Endothelial cell of umbilical vein (primary cell): ENCODE measurements at regions not wholly inside any gene's neighbourhood (a gene's known extent, or its start where the extent isn't known, plus 50 kb on each side); places are given as distances from the start of the nearest gene placed in this dataset.

Experiments
- BruUV-seq: library from RNA; stranded (reverse); fragments of 400-500 nt; replicated peaks from 2 replicates; lab custom pipeline; 2021; lab: Mats Ljungman, UMichigan
- CTCF ChIA-PET: fragments of 300-600, 350-600 bp; sonication (Branson Sonifier 250); formaldehyde crosslinking; loops from one replicate; lab custom pipeline; 2021; ENCODE audit warnings: antibody characterized with exemption, inconsistent platforms; lab: Charles Lee
- POLR2A ChIA-PET: fragments of 300-600, 350-600 bp; sonication (Branson Sonifier 250); formaldehyde crosslinking; loops from one replicate; lab custom pipeline; 2021; ENCODE audit warnings: antibody characterized with exemption, inconsistent platforms; lab: Charles Lee
- DNase-seq: peaks from one replicate; pipeline ENCODE4 v3.0.0-alpha.2; 2011; ENCODE audit warnings: low read depth, low spot score
- FAIRE-seq: peaks from 2 replicates; lab custom pipeline; 2011; peaks lifted over from hg19 to GRCh38; lab: Jason Lieb, UNC
- H2AFZ ChIP-seq: 2 replicates; pipeline ENCODE4 v1.6.0; 2012; ENCODE audit warnings: low read depth, low read length, control low read depth, inconsistent platforms
- H3K27ac ChIP-seq: 2 replicates; pipeline ENCODE4 v1.5.1; 2011; ENCODE audit warnings: low read depth, mild to moderate bottlenecking, control low read depth, low read length, moderate library complexity; ENCODE audit not compliant: insufficient read depth
- H3K27me3 ChIP-seq, 2 experiments: 2 replicates each; pipeline versions ENCODE4 v1.6.0 to v1.6.1; 2011; ENCODE audit warnings: low read length in 2 of 2, mixed read lengths in 1 of 2; ENCODE audit not compliant: control insufficient read depth in 2 of 2, insufficient read depth in 2 of 2
- H3K36me3 ChIP-seq, 2 experiments: 2 replicates in 1 of 2; 3 replicates in 1 of 2; pipeline ENCODE4 v1.5.1; 2011; ENCODE audit warnings: low read length in 2 of 2, mild to moderate bottlenecking in 1 of 2, moderate library complexity in 1 of 2; ENCODE audit not compliant: control insufficient read depth in 2 of 2, insufficient read depth in 2 of 2; ENCODE audit errors: extremely low read depth in 1 of 2
- H3K4me1 ChIP-seq: 3 replicates; pipeline ENCODE4 v1.5.1; 2011; ENCODE audit warnings: mild to moderate bottlenecking, low read length; ENCODE audit not compliant: control insufficient read depth, insufficient read depth; ENCODE audit errors: extremely low read depth
- H3K4me2 ChIP-seq: 2 replicates; pipeline ENCODE4 v1.6.1; 2011; ENCODE audit warnings: low read length, control low read depth, mixed read lengths; ENCODE audit not compliant: insufficient read depth
- H3K4me3 ChIP-seq, 3 experiments: fragments of 200-600 bp in 1 of 3; sonication (generic), shearing (Covaris generic) in 1 of 3; replicated peaks in 1 of 3; 2 replicates each; pipeline ENCODE4 v1.5.1; 2011 to 2016; ENCODE audit warnings: control low read depth in 3 of 3, low read length in 3 of 3, mild to moderate bottlenecking in 2 of 3, inconsistent platforms in 1 of 3, low read depth in 1 of 3, moderate library complexity in 1 of 3; ENCODE audit not compliant: insufficient read depth in 1 of 3
- H3K79me2 ChIP-seq: 2 replicates; pipeline ENCODE4 v1.6.0; 2012; ENCODE audit warnings: low read length, inconsistent platforms; ENCODE audit not compliant: control insufficient read depth, insufficient read depth
- H3K9ac ChIP-seq: replicated peaks from 2 replicates; pipeline ENCODE3; 2011; ENCODE audit warnings: low read length, control low read depth; ENCODE audit not compliant: insufficient read depth; ENCODE audit errors: extremely low read depth
- H3K9me1 ChIP-seq: replicated peaks from 3 replicates; pipeline ENCODE4 v1.6.0; 2011; ENCODE audit warnings: mild to moderate bottlenecking, low read length; ENCODE audit not compliant: control insufficient read depth, insufficient read depth; ENCODE audit errors: extremely low read depth
- H3K9me3 ChIP-seq: replicated peaks from 2 replicates; pipeline ENCODE4 v1.5.1; 2012; ENCODE audit warnings: low read length, inconsistent platforms; ENCODE audit not compliant: control insufficient read depth, insufficient read depth
- H4K20me1 ChIP-seq: replicated peaks from 2 replicates; pipeline ENCODE3; 2011; ENCODE audit warnings: mild to moderate bottlenecking, low read length; ENCODE audit not compliant: control insufficient read depth, insufficient read depth; ENCODE audit errors: extremely low read depth
- CTCF ChIP-seq, 2 donors: IDR thresholded peaks; 1 replicate in 1 of 2; 2 replicates in 1 of 2; pipeline ENCODE4 v1.5.1; 2011; ENCODE audit warnings: low read length in 2 of 2, mild to moderate bottlenecking in 2 of 2, moderate library complexity in 2 of 2, control low read depth in 1 of 2, inconsistent platforms in 1 of 2, low read depth in 1 of 2; ENCODE audit not compliant: insufficient read depth in 1 of 2; ENCODE audit errors: extremely low read depth in 1 of 2
- EZH2 ChIP-seq: IDR thresholded peaks from 2 replicates; pipeline ENCODE4 v1.6.1; 2012; ENCODE audit warnings: borderline replicate concordance, low read depth, mild to moderate bottlenecking, moderate library complexity, low read length, inconsistent platforms; ENCODE audit not compliant: severe bottlenecking
- FOS ChIP-seq: IDR thresholded peaks from 2 replicates; pipeline ENCODE4 v1.6.1; 2011; ENCODE audit warnings: mild to moderate bottlenecking, low read length, moderate library complexity, borderline replicate concordance; ENCODE audit not compliant: insufficient read depth
- GATA2 ChIP-seq: IDR thresholded peaks from 2 replicates; pipeline ENCODE4 v1.7.0; 2011; ENCODE audit warnings: low read depth, mild to moderate bottlenecking, moderate library complexity, mixed read lengths, low read length; ENCODE audit not compliant: insufficient read length, insufficient read depth
- JUN ChIP-seq: IDR thresholded peaks from 2 replicates; pipeline ENCODE4 v1.6.1; 2011; ENCODE audit warnings: borderline replicate concordance, low read depth; ENCODE audit not compliant: insufficient read length, insufficient read depth
- MAX ChIP-seq: IDR thresholded peaks from 2 replicates; pipeline ENCODE4 v1.6.1; 2011; ENCODE audit not compliant: insufficient read depth, insufficient read length
- MYC ChIP-seq: IDR thresholded peaks from one replicate; pipeline ENCODE4 v1.6.1; 2011; ENCODE audit warnings: mild to moderate bottlenecking, low read depth, low read length
- POLR2A ChIP-seq: IDR thresholded peaks from 2 replicates; pipeline ENCODE4 v1.6.1; 2012; ENCODE audit warnings: low read depth, mild to moderate bottlenecking, control low read depth, low read length
- POLR2AphosphoS5 ChIP-seq: IDR thresholded peaks from 2 replicates; pipeline ENCODE4 v1.6.1; 2012; ENCODE audit warnings: low read depth, mild to moderate bottlenecking, control low read depth, low read length, moderate library complexity; ENCODE audit not compliant: insufficient read depth
- dilution Hi-C: fragments of 300-500 bp; cut with MboI; formaldehyde crosslinking; loops from one replicate; pipeline ENCODE4 v1.15.0; 2019; ENCODE audit warnings: low sequenced_read_pairs; ENCODE audit not compliant: extremely low pct_ligation_motif_present
- intact Hi-C: fragments of 100-400 bp; cut with micrococcal nuclease; formaldehyde crosslinking; loops from one replicate; pipeline ENCODE4 v1.10.0; 2022

GRCh38 chr16:64215730-64216129 lies 906.1 kb downstream of the CDH11 start:
- POLR2A ChIA-PET: no interaction called here
- no peak for TF ChIP-seq JUN
- no peak for TF ChIP-seq POLR2AphosphoS5
- no peak for TF ChIP-seq GATA2
- TF ChIP-seq CTCF (IDR thresholded peaks at IDR 0.05; ENCODE audit: extremely low read depth in 1 of 2, insufficient read depth in 1 of 2, low read depth in 1 of 2, low read length in 2 of 2): no peak
- TF ChIP-seq POLR2A: no peak
- dilution Hi-C loops: no loop called here

GRCh38 chr16:64211331-64211730 lies 910.5 kb downstream of the CDH11 start:
- H3K4me3 ChIP-seq: no peak overlapping the region
- H3K4me1 ChIP-seq: no peaks in the 10 kb centered on the region
- H3K36me3 ChIP-seq: no peaks in the 10 kb centered on the region
- H3K27ac ChIP-seq: no peak overlapping the region
- H3K9ac ChIP-seq: no peak overlapping the region
- H3K4me2 ChIP-seq: no peak overlapping the region
- POLR2A ChIA-PET: no interaction called here
- H2AFZ ChIP-seq: no peak overlapping the region
- no peaks in the 10 kb centered on the region for H3K9me1 ChIP-seq
- DNase-seq (peak; percentile 6), FAIRE-seq (no peak)
- TF ChIP-seq FOS: no peak
- TF ChIP-seq MYC: no peak
- no peak for TF ChIP-seq POLR2A
- TF ChIP-seq JUN: no peak
- no peak for TF ChIP-seq EZH2
- TF ChIP-seq POLR2AphosphoS5: no peak
- TF ChIP-seq MAX: no peak
- no peak for TF ChIP-seq CTCF (IDR thresholded peaks at IDR 0.05; ENCODE audit: extremely low read depth in 1 of 2, insufficient read depth in 1 of 2, low read depth in 1 of 2, low read length in 2 of 2)
- TF ChIP-seq GATA2: no peak
- BruUV-seq: no TSS peak
- H3K9me3 ChIP-seq: no peaks in the 10 kb centered on the region
- CTCF ChIA-PET: interaction anchor here (1.2 kb wide), 1 partner anchor 52 kb away, joined by 3 read pairs; no protein-coding TSS in a partner anchor
- intact Hi-C loops: no loop called here
- dilution Hi-C loops: no loop called here
- no peaks in the 10 kb centered on the region for H3K79me2 ChIP-seq
- H3K27me3 ChIP-seq: peaks cover 0 to 2% of the 10 kb centered on the region in 2 experiments
- H4K20me1 ChIP-seq: no peaks in the 10 kb centered on the region

More at GRCh38 chr16:64215730-64216129, 906.1 kb downstream of the CDH11 start:
- peaks cover 0 to 2% of the 10 kb centered on the region in 2 experiments for H3K27me3 ChIP-seq
- H2AFZ ChIP-seq: no peak overlapping the region
- H3K9ac ChIP-seq: no peak overlapping the region
- H3K9me1 ChIP-seq: no peaks in the 10 kb centered on the region
- H4K20me1 ChIP-seq: no peaks in the 10 kb centered on the region
- no peaks in the 10 kb centered on the region for H3K9me3 ChIP-seq
- BruUV-seq: no TSS peak
- intact Hi-C loops: no loop called here
- H3K4me2 ChIP-seq: no peak overlapping the region
- FAIRE-seq (no peak), DNase-seq (no peak)
- no peaks in the 10 kb centered on the region for H3K4me1 ChIP-seq
- H3K27ac ChIP-seq: no peak overlapping the region
- H3K79me2 ChIP-seq: no peaks in the 10 kb centered on the region
- no peak overlapping the region for H3K4me3 ChIP-seq
- CTCF ChIA-PET: no interaction called here
- H3K36me3 ChIP-seq: no peaks in the 10 kb centered on the region
